Lung (tissue), 11 donors: ENCODE measurements at regions not wholly inside any gene's neighbourhood (a gene's known extent, or its start where the extent isn't known, plus 50 kb on each side); places are given as distances from the start of the nearest gene placed in this dataset.
A peak's percentile ranks its signal among the peaks of the same experiment; 100 is the strongest.

Experiments
- ATAC-seq: fragments of 200-7000 bp; cut with Tn5 transposase; one replicate; pipeline ENCODE4 v1.9.1; 2020; ENCODE audit warnings: moderate number of reproducible peaks; ENCODE audit not compliant: insufficient read depth, low FRiP score
- DNase-seq, 3 donors: peaks; one replicate each; pipeline ENCODE4 v3.0.0-alpha.2; 2013 to 2017
- H3K27ac ChIP-seq, 2 donors: one replicate each; pipeline ENCODE4 v1.5.1; 2013; ENCODE audit warnings: mild to moderate bottlenecking in 2 of 2, moderate library complexity in 2 of 2, control low read depth in 1 of 2, inconsistent platforms in 1 of 2, low read depth in 1 of 2, low read length in 1 of 2
- H3K27me3 ChIP-seq, 3 donors: one replicate each; pipeline ENCODE4 v1.5.1; 2013; ENCODE audit warnings: low read length in 2 of 3; ENCODE audit not compliant: control insufficient read depth in 3 of 3, insufficient read depth in 3 of 3
- H3K36me3 ChIP-seq, 4 donors: one replicate each; pipeline ENCODE4 v1.5.1; 2013; ENCODE audit warnings: low read length in 4 of 4, mild to moderate bottlenecking in 1 of 4, moderate library complexity in 1 of 4; ENCODE audit not compliant: control insufficient read depth in 4 of 4, insufficient read depth in 4 of 4
- H3K4me1 ChIP-seq, 5 donors: one replicate each; pipeline ENCODE4 v1.5.1; 2013; ENCODE audit warnings: low read length in 5 of 5, mild to moderate bottlenecking in 2 of 5, moderate library complexity in 1 of 5; ENCODE audit not compliant: control insufficient read depth in 5 of 5, insufficient read depth in 5 of 5
- H3K4me3 ChIP-seq: one replicate; pipeline ENCODE4 v1.5.1; 2013; ENCODE audit warnings: mild to moderate bottlenecking, control low read depth, moderate library complexity
- H3K9ac ChIP-seq, 2 donors: one replicate each; pipeline ENCODE4 v1.5.1; 2013; ENCODE audit warnings: low read length in 2 of 2, control low read depth in 1 of 2; ENCODE audit not compliant: insufficient read depth in 1 of 2
- H3K9me3 ChIP-seq, 4 donors: one replicate each; pipeline ENCODE4 v1.5.1; 2013; ENCODE audit warnings: low read length in 3 of 4, mild to moderate bottlenecking in 1 of 4, moderate library complexity in 1 of 4; ENCODE audit not compliant: control insufficient read depth in 4 of 4, insufficient read depth in 3 of 4
- CTCF ChIP-seq: IDR thresholded peaks from 2 replicates; pipeline ENCODE4 v1.5.1; 2012; ENCODE audit warnings: mild to moderate bottlenecking; ENCODE audit errors: control extremely low read depth, extremely low read depth
- WGBS, 2 donors: extraction: QIAGEN DNeasy Blood & Tissue Kit; methylation state at CpG; one replicate each; pipeline ENCODE4 v1.1.7; 2013; 5-methylcytosine and 5-hydroxymethylcytosine counted together
- donor health status: control.
- donor health status: control.
- donor health status: Bipolar disorder and iron deficiency.
- donor health status: healthy.
- donor health status: DM: yes; HTN: yes; CAD: no.

GRCh38 chr1:106876384-106876783 is 180.1 kb upstream of the PRMT6 start:
- no peak for DNase-seq
- no peaks in the 10 kb centered on the region for H3K27me3 ChIP-seq
- H3K9ac ChIP-seq: no peak overlapping the region
- H3K4me1 ChIP-seq: peaks cover 0 to 4% (median 0%) of the 10 kb centered on the region in 5 donors
- no peaks in the 10 kb centered on the region for H3K36me3 ChIP-seq
- no peak overlapping the region for H3K4me3 ChIP-seq
- 67 to 76% methylated on average over 3 of the region's 3 CpGs for WGBS, 2 donors
- H3K27ac ChIP-seq: no peak overlapping the region
- H3K9me3 ChIP-seq: peaks cover 0 to 3% (median 0%) of the 10 kb centered on the region in 4 donors
- no peak for TF ChIP-seq CTCF
- ATAC-seq: no peak

GRCh38 chr1:106879538-106879937 is 176.9 kb upstream of the PRMT6 start:
- no peak for TF ChIP-seq CTCF
- WGBS, 2 donors: 44 to 71% methylated on average over 3 of the region's 3 CpGs
- H3K9ac ChIP-seq: no peak overlapping the region

GRCh38 chr1:106880226-106880625 is 176.2 kb upstream of the PRMT6 start:
- DNase-seq: no peak
- H3K36me3 ChIP-seq: no peaks in the 10 kb centered on the region
- H3K9ac ChIP-seq: no peak overlapping the region
- TF ChIP-seq CTCF: no peak
- 75 to 80% methylated on average over 3 of the region's 3 CpGs for WGBS, 2 donors
- peaks cover 0 to 4% (median 0%) of the 10 kb centered on the region in 5 donors for H3K4me1 ChIP-seq
- no peak for ATAC-seq
- no peak overlapping the region for H3K4me3 ChIP-seq
- H3K27me3 ChIP-seq: no peaks in the 10 kb centered on the region
- H3K27ac ChIP-seq: no peak overlapping the region
- H3K9me3 ChIP-seq: no peaks in the 10 kb centered on the region

More at GRCh38 chr1:106879538-106879937, 176.9 kb upstream of the PRMT6 start:
- DNase-seq (peak; percentile 21 to 61 (median 22)), ATAC-seq (no peak)
- Histone ChIP-seq H3K9me3 (no peaks in the 10 kb centered on the region), H3K36me3 (no peaks in the 10 kb centered on the region), H3K27ac (no peak overlapping the region), H3K4me1 (peaks cover 0 to 4% (median 0%) of the 10 kb centered on the region in 5 donors), H3K27me3 (no peaks in the 10 kb centered on the region), H3K4me3 (no peak overlapping the region)

GRCh38 chr1:106883208-106883607 is 173.3 kb upstream of the PRMT6 start:
- TF ChIP-seq CTCF: no peak
- no peak for DNase-seq
- no peaks in the 10 kb centered on the region for H3K36me3 ChIP-seq
- no peaks in the 10 kb centered on the region for H3K9me3 ChIP-seq
- H3K4me3 ChIP-seq: no peak overlapping the region
- H3K9ac ChIP-seq: no peak overlapping the region
- no peak for ATAC-seq
- H3K27ac ChIP-seq: no peak overlapping the region
- peaks cover 0 to 4% (median 0%) of the 10 kb centered on the region in 5 donors for H3K4me1 ChIP-seq
- no peaks in the 10 kb centered on the region for H3K27me3 ChIP-seq
